GM23338 (cell line): ENCODE measurements at regions not wholly inside any gene's neighbourhood (a gene's known extent, or its start where the extent isn't known, plus 50 kb on each side); places are given as distances from the start of the nearest gene placed in this dataset.

Experiments used
- ATAC-seq: fragments of 200-7000 bp; cut with Tn5 transposase; 3 replicates; pipeline ENCODE4 v1.9.1; 2020
- DNase-seq: peaks from one replicate; pipeline ENCODE4 v3.0.0-alpha.2; 2015; ENCODE audit warnings: low spot score
- H2AFZ ChIP-seq: fragments of 200-600 bp; sonication (generic); 2 replicates; pipeline ENCODE4 v1.8.0; 2016; ENCODE audit warnings: antibody characterized with exemption, mild to moderate bottlenecking, moderate library complexity
- H3F3A ChIP-seq: fragments of 200-600 bp; sonication (generic); replicated peaks from 2 replicates; pipeline ENCODE4 v1.8.0; 2017; ENCODE audit warnings: antibody characterized with exemption, mixed run types, low read depth
- H3K27ac ChIP-seq: fragments of 200-600 bp; sonication (generic); 2 replicates; pipeline ENCODE4 v1.6.1; 2016; ENCODE audit warnings: low read depth
- H3K27me3 ChIP-seq: fragments of 200-600 bp; sonication (generic); 2 replicates; pipeline ENCODE4 v1.8.0; 2016; ENCODE audit warnings: mild to moderate bottlenecking, mixed run types, moderate library complexity; ENCODE audit not compliant: insufficient read depth
- H3K36me3 ChIP-seq: fragments of 200-600 bp; sonication (generic); 2 replicates; pipeline ENCODE4 v1.8.0; 2016; ENCODE audit warnings: mild to moderate bottlenecking; ENCODE audit not compliant: insufficient read depth
- H3K4me1 ChIP-seq: fragments of 200-600 bp; sonication (generic); 2 replicates; pipeline ENCODE4 v1.8.0; 2016; ENCODE audit warnings: mild to moderate bottlenecking, moderate library complexity; ENCODE audit not compliant: insufficient read depth
- H3K4me2 ChIP-seq: fragments of 200-600 bp; sonication (generic); 2 replicates; pipeline ENCODE4 v1.7.1; 2017; ENCODE audit warnings: mixed run types
- H3K4me3 ChIP-seq: fragments of 200-600 bp; sonication (generic); 2 replicates; pipeline ENCODE4 v1.6.1; 2016; ENCODE audit warnings: mixed run types
- H3K79me2 ChIP-seq: fragments of 200-600 bp; sonication (generic); replicated peaks from 2 replicates; pipeline ENCODE4 v1.8.0; 2017; ENCODE audit warnings: mild to moderate bottlenecking; ENCODE audit not compliant: insufficient read depth
- H3K9me2 ChIP-seq: fragments of 200-600 bp; sonication (generic); 2 replicates; pipeline ENCODE4 v1.8.0; 2017; ENCODE audit not compliant: insufficient read depth
- H4K20me1 ChIP-seq: fragments of 200-600 bp; sonication (generic); replicated peaks from 2 replicates; pipeline ENCODE4 v1.8.0; 2017; ENCODE audit warnings: mild to moderate bottlenecking; ENCODE audit not compliant: insufficient read depth
- H3K27ac Mint-ChIP-seq: 2 replicates; pipeline ENCODE4 v1.8.0; 2020; ENCODE audit warnings: inconsistent platforms, mild to moderate bottlenecking, moderate library complexity, mixed read lengths
- H3K27me3 Mint-ChIP-seq: 3 replicates; pipeline ENCODE4 v1.8.0; 2022; ENCODE audit warnings: low read depth, mild to moderate bottlenecking, moderate library complexity, mixed read lengths, inconsistent platforms; ENCODE audit not compliant: insufficient read depth, poor library complexity
- H3K36me3 Mint-ChIP-seq: 3 replicates; pipeline ENCODE4 v1.8.0; 2021; ENCODE audit warnings: low read depth, mild to moderate bottlenecking, inconsistent platforms, moderate library complexity, mixed read lengths
- H3K4me1 Mint-ChIP-seq: 3 replicates; pipeline ENCODE4 v1.8.0; 2020; ENCODE audit warnings: mild to moderate bottlenecking, inconsistent platforms, mixed read lengths
- H3K4me3 Mint-ChIP-seq: 3 replicates; pipeline ENCODE4 v1.8.0; 2021; ENCODE audit warnings: moderate library complexity, mild to moderate bottlenecking, inconsistent platforms, mixed read lengths
- H3K9me3 Mint-ChIP-seq: 3 replicates; pipeline ENCODE4 v1.8.0; 2020; ENCODE audit warnings: moderate library complexity, mild to moderate bottlenecking, inconsistent platforms, mixed read lengths
- CREB1 ChIP-seq: fragments of 250-450 bp; sonication (Bioruptor Pico); IDR thresholded peaks from 2 replicates; pipeline ENCODE4 v1.5.0; 2020; ENCODE audit warnings: low read depth, mild to moderate bottlenecking, moderate library complexity
- CTCF ChIP-seq, 2 experiments: fragments of 200-600 bp in 1 of 2; sonication (generic) in 1 of 2; conservative IDR thresholded peaks; 2 replicates each; pipeline versions ENCODE4 v1.5.1 to v1.6.1; 2016 to 2017; ENCODE audit warnings: antibody characterized with exemption in 2 of 2, low read depth in 2 of 2, mild to moderate bottlenecking in 2 of 2, moderate library complexity in 1 of 2
- EZH2phosphoT487 ChIP-seq: fragments of 200-600 bp; sonication (generic); IDR thresholded peaks from one replicate; pipeline ENCODE4 v1.8.1; 2018; ENCODE audit warnings: antibody characterized with exemption; ENCODE audit not compliant: unreplicated experiment
- JUNB ChIP-seq: IDR thresholded peaks from one replicate; pipeline ENCODE4 v1.6.1; 2016; ENCODE audit warnings: antibody characterized with exemption; ENCODE audit not compliant: unreplicated experiment
- NANOG ChIP-seq: IDR thresholded peaks from 2 replicates; pipeline ENCODE4 v1.6.1; 2016; ENCODE audit warnings: antibody characterized with exemption, borderline replicate concordance
- POLR2AphosphoS5 ChIP-seq: IDR thresholded peaks from 2 replicates; pipeline ENCODE4 v1.6.1; 2016; ENCODE audit warnings: antibody characterized with exemption, low read depth
- STAT1 ChIP-seq: IDR thresholded peaks from one replicate; pipeline ENCODE4 v1.6.1; 2016; ENCODE audit warnings: antibody characterized with exemption; ENCODE audit not compliant: unreplicated experiment
- ZNF114 ChIP-seq: fragments of 250-450 bp; sonication (Bioruptor Pico); IDR thresholded peaks from 2 replicates; pipeline ENCODE4 v1.5.0; 2020; ENCODE audit warnings: mild to moderate bottlenecking, moderate library complexity
- ZNF331 ChIP-seq: fragments of 250-450 bp; sonication (Bioruptor Pico); IDR thresholded peaks from 2 replicates; pipeline ENCODE4 v1.5.0; 2020; ENCODE audit warnings: low read depth, mild to moderate bottlenecking, moderate library complexity
- TF ChIP-seq, protein P1 (sequence below): fragments of 250-450 bp; sonication (Bioruptor Pico); IDR thresholded peaks from 2 replicates; pipeline ENCODE4 v1.5.0; 2020; ENCODE audit warnings: mild to moderate bottlenecking, moderate library complexity
- TF ChIP-seq, protein P2 (sequence below): IDR thresholded peaks from 2 replicates; pipeline ENCODE4 v1.6.1; 2016; ENCODE audit warnings: antibody characterized with exemption
- TF ChIP-seq, protein P3 (sequence below): IDR thresholded peaks from one replicate; pipeline ENCODE4 v1.6.1; 2018; ENCODE audit warnings: antibody characterized with exemption; ENCODE audit not compliant: unreplicated experiment

- TF ChIP-seq, protein P1, sequence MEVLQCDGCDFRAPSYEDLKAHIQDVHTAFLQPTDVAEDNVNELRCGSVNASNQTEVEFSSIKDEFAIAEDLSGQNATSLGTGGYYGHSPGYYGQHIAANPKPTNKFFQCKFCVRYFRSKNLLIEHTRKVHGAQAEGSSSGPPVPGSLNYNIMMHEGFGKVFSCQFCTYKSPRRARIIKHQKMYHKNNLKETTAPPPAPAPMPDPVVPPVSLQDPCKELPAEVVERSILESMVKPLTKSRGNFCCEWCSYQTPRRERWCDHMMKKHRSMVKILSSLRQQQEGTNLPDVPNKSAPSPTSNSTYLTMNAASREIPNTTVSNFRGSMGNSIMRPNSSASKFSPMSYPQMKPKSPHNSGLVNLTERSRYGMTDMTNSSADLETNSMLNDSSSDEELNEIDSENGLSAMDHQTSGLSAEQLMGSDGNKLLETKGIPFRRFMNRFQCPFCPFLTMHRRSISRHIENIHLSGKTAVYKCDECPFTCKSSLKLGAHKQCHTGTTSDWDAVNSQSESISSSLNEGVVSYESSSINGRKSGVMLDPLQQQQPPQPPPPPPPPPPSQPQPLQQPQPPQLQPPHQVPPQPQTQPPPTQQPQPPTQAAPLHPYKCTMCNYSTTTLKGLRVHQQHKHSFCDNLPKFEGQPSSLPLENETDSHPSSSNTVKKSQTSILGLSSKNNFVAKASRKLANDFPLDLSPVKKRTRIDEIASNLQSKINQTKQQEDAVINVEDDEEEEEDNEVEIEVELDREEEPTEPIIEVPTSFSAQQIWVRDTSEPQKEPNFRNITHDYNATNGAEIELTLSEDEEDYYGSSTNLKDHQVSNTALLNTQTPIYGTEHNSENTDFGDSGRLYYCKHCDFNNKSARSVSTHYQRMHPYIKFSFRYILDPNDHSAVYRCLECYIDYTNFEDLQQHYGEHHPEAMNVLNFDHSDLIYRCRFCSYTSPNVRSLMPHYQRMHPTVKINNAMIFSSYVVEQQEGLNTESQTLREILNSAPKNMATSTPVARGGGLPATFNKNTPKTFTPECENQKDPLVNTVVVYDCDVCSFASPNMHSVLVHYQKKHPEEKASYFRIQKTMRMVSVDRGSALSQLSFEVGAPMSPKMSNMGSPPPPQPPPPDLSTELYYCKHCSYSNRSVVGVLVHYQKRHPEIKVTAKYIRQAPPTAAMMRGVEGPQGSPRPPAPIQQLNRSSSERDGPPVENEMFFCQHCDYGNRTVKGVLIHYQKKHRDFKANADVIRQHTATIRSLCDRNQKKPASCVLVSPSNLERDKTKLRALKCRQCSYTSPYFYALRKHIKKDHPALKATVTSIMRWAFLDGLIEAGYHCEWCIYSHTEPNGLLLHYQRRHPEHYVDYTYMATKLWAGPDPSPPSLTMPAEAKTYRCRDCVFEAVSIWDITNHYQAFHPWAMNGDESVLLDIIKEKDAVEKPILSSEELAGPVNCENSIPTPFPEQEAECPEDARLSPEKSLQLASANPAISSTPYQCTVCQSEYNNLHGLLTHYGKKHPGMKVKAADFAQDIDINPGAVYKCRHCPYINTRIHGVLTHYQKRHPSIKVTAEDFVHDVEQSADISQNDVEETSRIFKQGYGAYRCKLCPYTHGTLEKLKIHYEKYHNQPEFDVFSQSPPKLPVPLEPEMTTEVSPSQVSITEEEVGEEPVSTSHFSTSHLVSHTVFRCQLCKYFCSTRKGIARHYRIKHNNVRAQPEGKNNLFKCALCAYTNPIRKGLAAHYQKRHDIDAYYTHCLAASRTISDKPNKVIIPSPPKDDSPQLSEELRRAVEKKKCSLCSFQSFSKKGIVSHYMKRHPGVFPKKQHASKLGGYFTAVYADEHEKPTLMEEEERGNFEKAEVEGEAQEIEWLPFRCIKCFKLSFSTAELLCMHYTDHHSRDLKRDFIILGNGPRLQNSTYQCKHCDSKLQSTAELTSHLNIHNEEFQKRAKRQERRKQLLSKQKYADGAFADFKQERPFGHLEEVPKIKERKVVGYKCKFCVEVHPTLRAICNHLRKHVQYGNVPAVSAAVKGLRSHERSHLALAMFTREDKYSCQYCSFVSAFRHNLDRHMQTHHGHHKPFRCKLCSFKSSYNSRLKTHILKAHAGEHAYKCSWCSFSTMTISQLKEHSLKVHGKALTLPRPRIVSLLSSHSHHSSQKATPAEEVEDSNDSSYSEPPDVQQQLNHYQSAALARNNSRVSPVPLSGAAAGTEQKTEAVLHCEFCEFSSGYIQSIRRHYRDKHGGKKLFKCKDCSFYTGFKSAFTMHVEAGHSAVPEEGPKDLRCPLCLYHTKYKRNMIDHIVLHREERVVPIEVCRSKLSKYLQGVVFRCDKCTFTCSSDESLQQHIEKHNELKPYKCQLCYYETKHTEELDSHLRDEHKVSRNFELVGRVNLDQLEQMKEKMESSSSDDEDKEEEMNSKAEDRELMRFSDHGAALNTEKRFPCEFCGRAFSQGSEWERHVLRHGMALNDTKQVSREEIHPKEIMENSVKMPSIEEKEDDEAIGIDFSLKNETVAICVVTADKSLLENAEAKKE (CRISPR knock-in tag) = no peak
- TF ChIP-seq, protein P2, sequence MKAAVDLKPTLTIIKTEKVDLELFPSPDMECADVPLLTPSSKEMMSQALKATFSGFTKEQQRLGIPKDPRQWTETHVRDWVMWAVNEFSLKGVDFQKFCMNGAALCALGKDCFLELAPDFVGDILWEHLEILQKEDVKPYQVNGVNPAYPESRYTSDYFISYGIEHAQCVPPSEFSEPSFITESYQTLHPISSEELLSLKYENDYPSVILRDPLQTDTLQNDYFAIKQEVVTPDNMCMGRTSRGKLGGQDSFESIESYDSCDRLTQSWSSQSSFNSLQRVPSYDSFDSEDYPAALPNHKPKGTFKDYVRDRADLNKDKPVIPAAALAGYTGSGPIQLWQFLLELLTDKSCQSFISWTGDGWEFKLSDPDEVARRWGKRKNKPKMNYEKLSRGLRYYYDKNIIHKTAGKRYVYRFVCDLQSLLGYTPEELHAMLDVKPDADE = no peak
- TF ChIP-seq JUNB (no peak), ZNF331 (no peak)
These were observed 93.6 kb upstream of the ZNF507 start (continued) for GRCh38 chr19:32251634-32252332.

GRCh38 chr19:32252333-32252669 lies 93.1 kb upstream of the ZNF507 start:
- DNase-seq = no peak
- H3K27me3 Mint-ChIP-seq = peaks cover 14% of the 10 kb centered on the region
- H3K79me2 ChIP-seq = no peaks in the 10 kb centered on the region
- no peak overlapping the region for H3K4me3 ChIP-seq
- H2AFZ ChIP-seq = peak overlapping the region; percentile 47; the same call in 1 of the 2 replicates
- H3K36me3 Mint-ChIP-seq = no peaks in the 10 kb centered on the region
- no peaks in the 10 kb centered on the region for H3K4me1 ChIP-seq
- peaks cover 5% of the 10 kb centered on the region for H3K9me2 ChIP-seq
- H3K27ac ChIP-seq = no peak overlapping the region
- H3K4me3 Mint-ChIP-seq = no peak overlapping the region
- H3K27ac Mint-ChIP-seq = no peak overlapping the region
- H3K27me3 ChIP-seq = no peaks in the 10 kb centered on the region
- no peaks in the 10 kb centered on the region for H3F3A ChIP-seq
- no peak for ATAC-seq
- H3K4me1 Mint-ChIP-seq = no peaks in the 10 kb centered on the region
- H3K9me3 Mint-ChIP-seq = no peaks in the 10 kb centered on the region
- H3K36me3 ChIP-seq = no peaks in the 10 kb centered on the region
- H3K4me2 ChIP-seq = no peak overlapping the region
- H4K20me1 ChIP-seq = no peaks in the 10 kb centered on the region
- TF ChIP-seq, protein P3, sequence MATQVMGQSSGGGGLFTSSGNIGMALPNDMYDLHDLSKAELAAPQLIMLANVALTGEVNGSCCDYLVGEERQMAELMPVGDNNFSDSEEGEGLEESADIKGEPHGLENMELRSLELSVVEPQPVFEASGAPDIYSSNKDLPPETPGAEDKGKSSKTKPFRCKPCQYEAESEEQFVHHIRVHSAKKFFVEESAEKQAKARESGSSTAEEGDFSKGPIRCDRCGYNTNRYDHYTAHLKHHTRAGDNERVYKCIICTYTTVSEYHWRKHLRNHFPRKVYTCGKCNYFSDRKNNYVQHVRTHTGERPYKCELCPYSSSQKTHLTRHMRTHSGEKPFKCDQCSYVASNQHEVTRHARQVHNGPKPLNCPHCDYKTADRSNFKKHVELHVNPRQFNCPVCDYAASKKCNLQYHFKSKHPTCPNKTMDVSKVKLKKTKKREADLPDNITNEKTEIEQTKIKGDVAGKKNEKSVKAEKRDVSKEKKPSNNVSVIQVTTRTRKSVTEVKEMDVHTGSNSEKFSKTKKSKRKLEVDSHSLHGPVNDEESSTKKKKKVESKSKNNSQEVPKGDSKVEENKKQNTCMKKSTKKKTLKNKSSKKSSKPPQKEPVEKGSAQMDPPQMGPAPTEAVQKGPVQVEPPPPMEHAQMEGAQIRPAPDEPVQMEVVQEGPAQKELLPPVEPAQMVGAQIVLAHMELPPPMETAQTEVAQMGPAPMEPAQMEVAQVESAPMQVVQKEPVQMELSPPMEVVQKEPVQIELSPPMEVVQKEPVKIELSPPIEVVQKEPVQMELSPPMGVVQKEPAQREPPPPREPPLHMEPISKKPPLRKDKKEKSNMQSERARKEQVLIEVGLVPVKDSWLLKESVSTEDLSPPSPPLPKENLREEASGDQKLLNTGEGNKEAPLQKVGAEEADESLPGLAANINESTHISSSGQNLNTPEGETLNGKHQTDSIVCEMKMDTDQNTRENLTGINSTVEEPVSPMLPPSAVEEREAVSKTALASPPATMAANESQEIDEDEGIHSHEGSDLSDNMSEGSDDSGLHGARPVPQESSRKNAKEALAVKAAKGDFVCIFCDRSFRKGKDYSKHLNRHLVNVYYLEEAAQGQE = no peak
- TF ChIP-seq CREB1 = no peak
- TF ChIP-seq ZNF114 (CRISPR knock-in tag) = no peak
- TF ChIP-seq CTCF (conservative IDR thresholded peaks at IDR 0.05; ENCODE audit: low read depth in 2 of 2) = no peak
- no peak for TF ChIP-seq NANOG
- TF ChIP-seq EZH2phosphoT487 = no peak
- TF ChIP-seq JUNB = no peak
- no peak for TF ChIP-seq POLR2AphosphoS5
- no peak for TF ChIP-seq STAT1
- TF ChIP-seq ZNF331 = no peak
